ENCODE measurements at regions not wholly inside any gene's neighbourhood (a gene's known extent, or its start where the extent isn't known, plus 50 kb on each side); places are given as distances from the start of the nearest gene placed in this dataset.

GRCh38 chr15:81786776-81787175, 259.0 kb downstream of the MEX3B start:
- TF ChIP-seq CTCF (IDR thresholded peaks at IDR 0.05; ENCODE audit: poor library complexity, severe bottlenecking): no peak
- Histone ChIP-seq H3K4me1 (ENCODE audit: insufficient read depth, poor library complexity, severe bottlenecking) (no peaks in the 10 kb centered on the region), H3K27ac (ENCODE audit: poor library complexity, severe bottlenecking) (no peak overlapping the region), H3K9me3 (ENCODE audit: severe bottlenecking) (no peaks in the 10 kb centered on the region), H3K36me3 (ENCODE audit: low read depth) (no peaks in the 10 kb centered on the region), H3K27me3 (ENCODE audit: insufficient read depth, poor library complexity, severe bottlenecking) (peaks cover 25% of the 10 kb centered on the region), H3K4me3 (ENCODE audit: severe bottlenecking) (no peak overlapping the region)
- DNase-seq (ENCODE audit: low spot score) (no peak), ATAC-seq (ENCODE audit: low read depth) (no peak)

- DNase-seq (ENCODE audit: low spot score): no peak
- H3K27ac ChIP-seq (ENCODE audit: poor library complexity, severe bottlenecking): no peak overlapping the region
- H3K36me3 ChIP-seq (ENCODE audit: low read depth): no peaks in the 10 kb centered on the region
- no peaks in the 10 kb centered on the region for H3K4me1 ChIP-seq (ENCODE audit: insufficient read depth, poor library complexity, severe bottlenecking)
- no peak overlapping the region for H3K4me3 ChIP-seq (ENCODE audit: severe bottlenecking)
- H3K9me3 ChIP-seq (ENCODE audit: severe bottlenecking): no peaks in the 10 kb centered on the region
- no peak for ATAC-seq (ENCODE audit: low read depth)
- TF ChIP-seq CTCF (IDR thresholded peaks at IDR 0.05; ENCODE audit: poor library complexity, severe bottlenecking): peak; percentile 6
- peaks cover 21% of the 10 kb centered on the region for H3K27me3 ChIP-seq (ENCODE audit: insufficient read depth, poor library complexity, severe bottlenecking)
Observed at GRCh38 chr15:81785679-81786078, 260.1 kb downstream of the MEX3B start.

- ATAC-seq (ENCODE audit: low read depth) (no peak), DNase-seq (ENCODE audit: low spot score) (no peak)
- Histone ChIP-seq H3K4me1 (ENCODE audit: insufficient read depth, poor library complexity, severe bottlenecking) (no peaks in the 10 kb centered on the region), H3K4me3 (ENCODE audit: severe bottlenecking) (no peak overlapping the region), H3K27me3 (ENCODE audit: insufficient read depth, poor library complexity, severe bottlenecking) (peaks cover 17% of the 10 kb centered on the region), H3K27ac (ENCODE audit: poor library complexity, severe bottlenecking) (no peak overlapping the region), H3K9me3 (ENCODE audit: severe bottlenecking) (no peaks in the 10 kb centered on the region), H3K36me3 (ENCODE audit: low read depth) (no peaks in the 10 kb centered on the region)
- TF ChIP-seq CTCF (IDR thresholded peaks at IDR 0.05; ENCODE audit: poor library complexity, severe bottlenecking): no peak
Observed at GRCh38 chr15:81785181-81785580, 260.6 kb downstream of the MEX3B start.

- H3K9me3 ChIP-seq (ENCODE audit: severe bottlenecking): no peaks in the 10 kb centered on the region
- H3K27me3 ChIP-seq (ENCODE audit: insufficient read depth, poor library complexity, severe bottlenecking): peaks cover 17% of the 10 kb centered on the region
- no peak overlapping the region for H3K4me3 ChIP-seq (ENCODE audit: severe bottlenecking)
- DNase-seq (ENCODE audit: low spot score) (no peak), ATAC-seq (ENCODE audit: low read depth) (no peak)
- no peaks in the 10 kb centered on the region for H3K4me1 ChIP-seq (ENCODE audit: insufficient read depth, poor library complexity, severe bottlenecking)
- no peaks in the 10 kb centered on the region for H3K36me3 ChIP-seq (ENCODE audit: low read depth)
- H3K27ac ChIP-seq (ENCODE audit: poor library complexity, severe bottlenecking): no peak overlapping the region
- TF ChIP-seq CTCF (IDR thresholded peaks at IDR 0.05; ENCODE audit: poor library complexity, severe bottlenecking): no peak
Observed at GRCh38 chr15:81784751-81785150, 261.1 kb downstream of the MEX3B start.

- no peak overlapping the region for H3K27ac ChIP-seq (ENCODE audit: poor library complexity, severe bottlenecking)
- H3K36me3 ChIP-seq (ENCODE audit: low read depth): no peaks in the 10 kb centered on the region
- H3K9me3 ChIP-seq (ENCODE audit: severe bottlenecking): no peaks in the 10 kb centered on the region
- TF ChIP-seq CTCF (IDR thresholded peaks at IDR 0.05; ENCODE audit: poor library complexity, severe bottlenecking): no peak
- no peaks in the 10 kb centered on the region for H3K4me1 ChIP-seq (ENCODE audit: insufficient read depth, poor library complexity, severe bottlenecking)
- ATAC-seq (ENCODE audit: low read depth) (no peak; the same call in 1 of the 3 replicates), DNase-seq (ENCODE audit: low spot score) (no peak)
- no peak overlapping the region for H3K4me3 ChIP-seq (ENCODE audit: severe bottlenecking)
- H3K27me3 ChIP-seq (ENCODE audit: insufficient read depth, poor library complexity, severe bottlenecking): peaks cover 17% of the 10 kb centered on the region
Observed at GRCh38 chr15:81783586-81783985, 262.2 kb downstream of the MEX3B start.

All from RWPE2 (cell line).